ENCODE measurements at regions not wholly inside any gene's neighbourhood (a gene's known extent, or its start where the extent isn't known, plus 50 kb on each side); places are given as distances from the start of the nearest gene placed in this dataset.
"Not testable (repeated sequence)": the region's sequence is repeated elsewhere in the genome, so short reads cannot be mapped to it uniquely, and the experiment has no call there.

GRCh38 chr13:33679658-33680012 is 138.3 kb upstream of the RFC3 start:
- TF ChIP-seq POLR2AphosphoS5 (IDR thresholded peaks at IDR 0.05; ENCODE audit: low read depth, low read length): no peak
- no peak for TF ChIP-seq REST (IDR thresholded peaks at IDR 0.05; ENCODE audit: insufficient read depth in 1 of 2, low read depth in 2 of 2, low read length in 1 of 2)
- no peak for TF ChIP-seq TCF7L2 (IDR thresholded peaks at IDR 0.05; ENCODE audit: low read depth, low read length)
- no peak for TF ChIP-seq CTCF (IDR thresholded peaks at IDR 0.05)
- no peak for TF ChIP-seq SIN3A (IDR thresholded peaks at IDR 0.05; ENCODE audit: borderline replicate concordance, insufficient read depth, low read depth, low read length)
- Histone ChIP-seq H3K9me3 (ENCODE audit: control insufficient read depth, insufficient read depth, low read depth, low read length) (no peaks in the 10 kb centered on the region), H3K27me3 (ENCODE audit: control insufficient read depth, insufficient read depth, low read length) (no peaks in the 10 kb centered on the region), H3K4me3 (ENCODE audit: low read depth in 2 of 2, low read length in 2 of 2) (peak overlapping the region in 1 of 2 experiments; percentile 32; a peak in 2 of 4 replicates), H3K27ac (ENCODE audit: low read length) (peak overlapping the region; percentile 80), H3K36me3 (ENCODE audit: control insufficient read depth, insufficient read depth, low read length) (no peaks in the 10 kb centered on the region), H3K4me1 (ENCODE audit: control insufficient read depth, insufficient read depth, low read length) (peaks cover 12% of the 10 kb centered on the region)
- POLR2A ChIA-PET: no interaction called here
- in situ Hi-C loops (cut with HindIII; ENCODE audit: low pct_unique_long_range_greater_than_20kb, low sequenced_read_pairs): no loop called here
- CTCF ChIA-PET: no interaction called here
- no peak for DNase-seq (ENCODE audit: low read depth, low spot score)
- no TSS peak for BruUV-seq (replicated peaks)
- ATAC-seq: 0 out of 2 replicates have a peak, but pooled peaks have one; percentile 3
- intact Hi-C loops (cut with micrococcal nuclease; ENCODE audit: unreplicated experiment): no loop called here

GRCh38 chr13:33682020-33682564 is 135.9 kb upstream of the RFC3 start:
- ATAC-seq (no peak), DNase-seq (ENCODE audit: low read depth, low spot score) (no peak)
- no peak overlapping the region for H3K27ac ChIP-seq (ENCODE audit: low read length)
- H3K9me3 ChIP-seq (ENCODE audit: control insufficient read depth, insufficient read depth, low read depth, low read length): no peaks in the 10 kb centered on the region
- intact Hi-C loops (cut with micrococcal nuclease; ENCODE audit: unreplicated experiment): no loop called here
- POLR2A ChIA-PET: no interaction called here
- H3K4me3 ChIP-seq (ENCODE audit: low read depth in 2 of 2, low read length in 2 of 2): no peak overlapping the region
- CTCF ChIA-PET: no interaction called here
- H3K36me3 ChIP-seq (ENCODE audit: control insufficient read depth, insufficient read depth, low read length): no peaks in the 10 kb centered on the region
- no peaks in the 10 kb centered on the region for H3K27me3 ChIP-seq (ENCODE audit: control insufficient read depth, insufficient read depth, low read length)
- no peak for TF ChIP-seq TCF7L2 (IDR thresholded peaks at IDR 0.05; ENCODE audit: low read depth, low read length)
- BruUV-seq (replicated peaks): no TSS peak
- in situ Hi-C loops (cut with HindIII; ENCODE audit: low pct_unique_long_range_greater_than_20kb, low sequenced_read_pairs): no loop called here
- peaks cover 12% of the 10 kb centered on the region for H3K4me1 ChIP-seq (ENCODE audit: control insufficient read depth, insufficient read depth, low read length)

GRCh38 chr13:33682646-33683045 is 135.3 kb upstream of the RFC3 start:
- H3K27me3 ChIP-seq (ENCODE audit: control insufficient read depth, insufficient read depth, low read length); BruUV-seq (replicated peaks); H3K4me3 ChIP-seq (ENCODE audit: low read depth in 2 of 2, low read length in 2 of 2); DNase-seq (ENCODE audit: low read depth, low spot score); H3K36me3 ChIP-seq (ENCODE audit: control insufficient read depth, insufficient read depth, low read length); H3K27ac ChIP-seq (ENCODE audit: low read length); H3K9me3 ChIP-seq (ENCODE audit: control insufficient read depth, insufficient read depth, low read depth, low read length); intact Hi-C loops (cut with micrococcal nuclease; ENCODE audit: unreplicated experiment); in situ Hi-C loops (cut with HindIII; ENCODE audit: low pct_unique_long_range_greater_than_20kb, low sequenced_read_pairs); POLR2A ChIA-PET; CTCF ChIA-PET; ATAC-seq: not testable (repeated sequence)
- H3K4me1 ChIP-seq (ENCODE audit: control insufficient read depth, insufficient read depth, low read length): peaks cover 12% of the 10 kb centered on the region

Measured in Panc1 (cell line).